IMR-90 (cell line): ENCODE measurements at regions not wholly inside any gene's neighbourhood (a gene's known extent, or its start where the extent isn't known, plus 50 kb on each side); places are given as distances from the start of the nearest gene placed in this dataset.

Source experiments
- ATAC-seq: fragments of 200-7000 bp; cut with Tn5 transposase; 2 replicates; pipeline ENCODE4 v1.9.1; 2020; ENCODE audit warnings: low read depth, mild to moderate bottlenecking, moderate library complexity
- BruUV-seq: library from RNA; stranded (reverse); fragments of 400-500 nt; replicated peaks from 2 replicates; lab custom pipeline; 2021; lab: Mats Ljungman, UMichigan
- CTCF ChIA-PET: fragments of 300-600 bp; formaldehyde crosslinking; extraction: SDS; loops from one replicate; lab custom pipeline; 2021; ENCODE audit warnings: antibody characterized with exemption; lab: Yijun Ruan, JAX
- POLR2A ChIA-PET: fragments of 300-600 bp; sonication (Branson Sonifier 250); formaldehyde crosslinking; loops from one replicate; lab custom pipeline; 2022; ENCODE audit warnings: antibody characterized with exemption; ENCODE audit not compliant: unreplicated experiment; lab: Charles Lee
- DNase-seq: peaks from one replicate; pipeline ENCODE4 v3.0.0; 2013
- H2AFZ ChIP-seq: replicated peaks from 2 replicates; pipeline ENCODE3; 2013; ENCODE audit warnings: low read length, mild to moderate bottlenecking; ENCODE audit not compliant: poor library complexity
- H2AK5ac ChIP-seq: 2 replicates; pipeline ENCODE4 v1.6.1; 2013; ENCODE audit warnings: low read depth, low read length, inconsistent platforms
- H2AK9ac ChIP-seq: replicated peaks from 2 replicates; pipeline ENCODE3; 2013; ENCODE audit warnings: mild to moderate bottlenecking, low read depth, low read length, moderate library complexity; ENCODE audit not compliant: poor library complexity
- H2BK120ac ChIP-seq: 2 replicates; pipeline ENCODE4 v1.6.1; 2013; ENCODE audit warnings: low read depth, low read length, inconsistent platforms
- H2BK15ac ChIP-seq: 3 replicates; pipeline ENCODE4 v1.6.1; 2013; ENCODE audit warnings: low read depth, low read length, inconsistent platforms
- H2BK20ac ChIP-seq: 2 replicates; pipeline ENCODE4 v1.6.1; 2013; ENCODE audit warnings: low read depth, mild to moderate bottlenecking, inconsistent platforms, low read length, moderate library complexity
- H2BK5ac ChIP-seq: 2 replicates; pipeline ENCODE4 v1.6.1; 2013; ENCODE audit warnings: mild to moderate bottlenecking, low read depth, low read length, inconsistent platforms; ENCODE audit not compliant: poor library complexity, severe bottlenecking
- H3K14ac ChIP-seq: replicated peaks from 2 replicates; pipeline ENCODE4 v1.6.1; 2013; ENCODE audit warnings: low read depth, low read length, inconsistent platforms
- H3K18ac ChIP-seq: 2 replicates; pipeline ENCODE4 v1.6.1; 2013; ENCODE audit warnings: low read depth, low read length, control low read depth
- H3K23ac ChIP-seq: 2 replicates; pipeline ENCODE4 v1.6.1; 2013; ENCODE audit warnings: low read depth, low read length, inconsistent platforms
- H3K27ac ChIP-seq: 2 replicates; pipeline ENCODE4 v1.5.1; 2013; ENCODE audit warnings: mild to moderate bottlenecking, control low read depth, low read length; ENCODE audit not compliant: insufficient read depth
- H3K27me3 ChIP-seq: 2 replicates; pipeline ENCODE4 v1.6.1; 2013; ENCODE audit warnings: low read length; ENCODE audit not compliant: control insufficient read depth, insufficient read depth
- H3K36me3 ChIP-seq: 2 replicates; pipeline ENCODE4 v1.6.1; 2013; ENCODE audit warnings: low read length, mixed read lengths; ENCODE audit not compliant: control insufficient read depth, insufficient read depth
- H3K4ac ChIP-seq: 2 replicates; pipeline ENCODE4 v1.6.1; 2013; ENCODE audit warnings: low read depth, low read length, inconsistent platforms
- H3K4me1 ChIP-seq: 2 replicates; pipeline ENCODE4 v1.6.1; 2013; ENCODE audit warnings: low read length, mixed read lengths; ENCODE audit not compliant: control insufficient read depth, insufficient read depth
- H3K4me2 ChIP-seq: 2 replicates; pipeline ENCODE4 v1.6.1; 2013; ENCODE audit warnings: low read depth, mild to moderate bottlenecking, control low read depth, low read length, moderate library complexity
- H3K4me3 ChIP-seq: 2 replicates; pipeline ENCODE4 v1.5.1; 2013; ENCODE audit warnings: low read depth, mild to moderate bottlenecking, control low read depth, low read length, moderate library complexity; ENCODE audit not compliant: insufficient read depth
- H3K56ac ChIP-seq: 2 replicates; pipeline ENCODE4 v1.6.1; 2013; ENCODE audit warnings: low read length, inconsistent platforms; ENCODE audit not compliant: insufficient read depth; ENCODE audit errors: extremely low read depth
- H3K79me1 ChIP-seq, 2 experiments: 2 replicates each; pipeline ENCODE4 v1.6.1; 2013; ENCODE audit warnings: low read length in 2 of 2, inconsistent platforms in 1 of 2, low read depth in 1 of 2
- H3K9ac ChIP-seq: 2 replicates; pipeline ENCODE4 v1.6.1; 2013; ENCODE audit warnings: low read depth, low read length, control low read depth
- H3K9me1 ChIP-seq: 2 replicates; pipeline ENCODE4 v1.6.1; 2013; ENCODE audit warnings: low read length, inconsistent platforms; ENCODE audit not compliant: insufficient read depth
- H3K9me3 ChIP-seq: 2 replicates; pipeline ENCODE4 v1.6.1; 2013; ENCODE audit warnings: low read length; ENCODE audit not compliant: control insufficient read depth, insufficient read depth
- H4K20me1 ChIP-seq: 2 replicates; pipeline ENCODE4 v1.6.1; 2013; ENCODE audit warnings: low read length, inconsistent platforms; ENCODE audit not compliant: insufficient read depth
- H4K5ac ChIP-seq: 2 replicates; pipeline ENCODE4 v1.6.1; 2013; ENCODE audit warnings: mild to moderate bottlenecking, low read depth, low read length, control low read depth
- H4K8ac ChIP-seq, 2 experiments: 2 replicates each; pipeline ENCODE4 v1.6.1; 2013; ENCODE audit warnings: low read depth in 2 of 2, low read length in 2 of 2, control low read depth in 1 of 2, inconsistent platforms in 1 of 2
- H4K91ac ChIP-seq: 2 replicates; pipeline ENCODE4 v1.6.1; 2013; ENCODE audit warnings: low read depth, low read length, inconsistent platforms; ENCODE audit not compliant: insufficient read depth
- BHLHE40 ChIP-seq: fragments of 150-350 bp; IDR thresholded peaks from 2 replicates; pipeline ENCODE4 v1.6.1; 2016; ENCODE audit warnings: mild to moderate bottlenecking, low read depth, low read length
- CEBPB ChIP-seq: IDR thresholded peaks from 2 replicates; pipeline ENCODE4 v1.6.1; 2012; ENCODE audit warnings: low read depth, low read length, improper control_type of control experiment
- CTCF ChIP-seq: conservative IDR thresholded peaks from 2 replicates; pipeline ENCODE4 v1.5.1; 2012; ENCODE audit warnings: mild to moderate bottlenecking, low read depth, low read length, improper control_type of control experiment
- FOS ChIP-seq: fragments of 150-350 bp; IDR thresholded peaks from 2 replicates; pipeline ENCODE4 v1.6.1; 2016; ENCODE audit warnings: low read depth, low read length
- MAZ ChIP-seq: IDR thresholded peaks from 2 replicates; pipeline ENCODE4 v1.6.1; 2012; ENCODE audit warnings: low read depth, mild to moderate bottlenecking, low read length, improper control_type of control experiment, moderate library complexity, borderline replicate concordance
- USF2 ChIP-seq: fragments of 150-350 bp; IDR thresholded peaks from 2 replicates; pipeline ENCODE4 v1.6.1; 2017; ENCODE audit warnings: mild to moderate bottlenecking, antibody characterized with exemption, low read length, low read depth
- WGBS, 2 experiments: methylation state at CpG; one replicate each; pipeline versions ENCODE4 v1.1.5 to v1.1.7; 2013; ENCODE audit warnings: missing lambda C conversion rate in 2 of 2; ENCODE audit not compliant: insufficient read length in 1 of 2; ENCODE audit errors: extremely low coverage in 2 of 2; 5-methylcytosine and 5-hydroxymethylcytosine counted together
- dilution Hi-C: fragments of 300-500 bp; cut with HindIII; formaldehyde crosslinking; loops from one replicate; pipeline ENCODE4 v1.14.3; 2018; ENCODE audit warnings: low sequenced_read_pairs; ENCODE audit not compliant: unreplicated experiment
- in situ Hi-C: fragments of 300-500 bp; cut with MboI; formaldehyde crosslinking; loops from 3 replicates; pipeline ENCODE4 v1.14.3; 2019; ENCODE audit warnings: low sequenced_read_pairs, inconsistent platforms, mixed read lengths
- intact Hi-C: fragments of 100-400 bp; cut with micrococcal nuclease; formaldehyde crosslinking; loops from 2 replicates; pipeline ENCODE4 v1.10.0; 2022

DNA sequence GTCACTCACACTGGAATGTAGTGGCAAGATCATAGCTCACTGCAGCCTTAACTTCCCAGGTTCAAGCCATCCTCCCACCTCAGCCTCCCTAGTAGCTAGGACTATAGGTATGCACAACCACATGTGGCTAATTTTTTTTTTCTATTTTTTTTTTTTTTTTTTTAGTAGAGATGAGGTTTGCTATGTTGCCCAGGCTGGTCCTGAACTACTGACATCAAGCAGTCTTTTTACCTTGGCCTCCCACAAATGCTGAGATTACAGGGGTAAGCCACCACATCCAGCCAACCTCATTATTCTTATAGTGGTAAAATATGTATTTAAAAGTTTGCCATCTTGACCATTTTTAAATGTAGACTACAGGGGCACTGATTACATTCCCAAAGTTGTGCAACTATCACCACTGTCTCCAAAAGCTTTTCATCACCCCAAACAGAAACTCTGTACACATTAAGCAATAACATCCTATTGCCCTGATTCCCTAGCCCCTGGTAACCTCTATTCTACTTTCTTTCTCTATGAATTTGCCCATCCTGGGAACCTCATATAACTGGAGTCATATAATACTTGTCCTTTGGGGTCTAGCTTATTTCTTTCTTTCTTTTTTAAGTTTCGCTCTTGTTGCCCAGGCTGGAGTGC, 268.0 kb upstream of the JARID2 start:
- no TSS peak for BruUV-seq
- no peak overlapping the region for H3K27ac ChIP-seq
- ATAC-seq (no peak), DNase-seq (no peak)
- in situ Hi-C loops, result no loop called here
- no peak overlapping the region for H3K4me2 ChIP-seq
- H3K36me3 ChIP-seq, result no peaks in the 10 kb centered on the region
- intact Hi-C loops, result no loop called here
- no peak overlapping the region for H2BK15ac ChIP-seq
- H3K56ac ChIP-seq, result no peak overlapping the region
- no peak overlapping the region for H3K4ac ChIP-seq
- no peak overlapping the region for H3K14ac ChIP-seq
- dilution Hi-C loops, result no loop called here
- ChIA-PET CTCF (interaction anchor here (0.6 kb wide), 1 partner anchor 624 kb away, joined by 3 read pairs; no protein-coding TSS in a partner anchor), POLR2A (no interaction called here)
- no peak overlapping the region for H3K9ac ChIP-seq
- WGBS, 2 experiments, result no CpG with 5 or more reads among the region's 1 CpG
- H3K23ac ChIP-seq, result no peak overlapping the region
- TF ChIP-seq FOS (no peak), BHLHE40 (no peak), CTCF (no peak), USF2 (no peak), MAZ (no peak), CEBPB (peak; percentile 31; the same call in 1 of the 2 replicates)
- no peak overlapping the region for H2AFZ ChIP-seq
- no peak overlapping the region for H3K4me3 ChIP-seq
- H2AK9ac ChIP-seq, result no peak overlapping the region
- no peak overlapping the region for H3K18ac ChIP-seq
- H3K79me1 ChIP-seq, result no peaks in the 10 kb centered on the region
- no peak overlapping the region for H2BK5ac ChIP-seq
- no peak overlapping the region for H4K5ac ChIP-seq
- no peak overlapping the region for H4K8ac ChIP-seq
- H3K9me1 ChIP-seq, result no peaks in the 10 kb centered on the region
- no peaks in the 10 kb centered on the region for H4K20me1 ChIP-seq
- H3K9me3 ChIP-seq, result no peaks in the 10 kb centered on the region
- no peak overlapping the region for H4K91ac ChIP-seq
- H3K27me3 ChIP-seq, result peaks cover under 1% of the 10 kb centered on the region; the same call in 1 of the 2 replicates
- no peak overlapping the region for H2BK120ac ChIP-seq
- H2BK20ac ChIP-seq, result no peak overlapping the region
- H2AK5ac ChIP-seq, result no peak overlapping the region
- H3K4me1 ChIP-seq, result no peaks in the 10 kb centered on the region
